Esophagus muscularis mucosa (tissue), 3 donors: ENCODE measurements at regions not wholly inside any gene's neighbourhood (a gene's known extent, or its start where the extent isn't known, plus 50 kb on each side); places are given as distances from the start of the nearest gene placed in this dataset.

Experiments used
- POLR2A ChIP-seq: fragments of 450-650 bp; IDR thresholded peaks from one replicate; pipeline ENCODE4 v1.6.1; 2017; ENCODE audit warnings: antibody characterized with exemption, moderate library complexity, mild to moderate bottlenecking, low read depth
- POLR2AphosphoS5 ChIP-seq, 2 donors: sonication (generic); formaldehyde crosslinking; IDR thresholded peaks; one replicate each; pipeline ENCODE4 v1.6.1; 2017; ENCODE audit warnings: antibody characterized with exemption in 2 of 2
- TF ChIP-seq, protein P1 (sequence below), 3 experiments: fragments of 200-600 bp in 2 of 3; fragments of 450-650 bp in 1 of 3; sonication (generic) in 2 of 3; IDR thresholded peaks; one replicate each; pipeline ENCODE4 v1.5.1; 2017 to 2019; ENCODE audit warnings: antibody characterized with exemption in 3 of 3, mild to moderate bottlenecking in 2 of 3, moderate library complexity in 1 of 3

DNA sequence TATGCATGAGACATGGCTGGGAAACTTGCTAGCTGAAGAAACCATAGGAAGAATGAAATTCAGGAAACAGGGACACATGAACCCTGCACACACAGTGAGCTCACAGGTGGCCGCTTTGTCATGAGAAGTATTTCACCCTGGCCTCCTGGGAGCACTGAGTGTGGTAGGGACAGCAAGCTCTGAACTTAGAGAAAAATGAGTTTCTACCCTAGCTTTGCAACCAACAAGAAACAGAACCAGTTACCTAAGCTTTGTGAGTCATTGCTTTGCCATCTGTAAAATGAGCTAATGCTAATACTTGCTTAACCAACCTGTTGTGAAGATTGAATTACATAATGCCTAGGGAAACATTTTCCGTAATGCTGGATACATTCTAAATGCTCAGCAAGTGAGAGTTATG lies 206.6 kb upstream of the HS3ST1 start:
- TF ChIP-seq POLR2A (no peak), POLR2AphosphoS5 (IDR thresholded peaks at IDR 0.05) (no peak)
- TF ChIP-seq, protein P1, sequence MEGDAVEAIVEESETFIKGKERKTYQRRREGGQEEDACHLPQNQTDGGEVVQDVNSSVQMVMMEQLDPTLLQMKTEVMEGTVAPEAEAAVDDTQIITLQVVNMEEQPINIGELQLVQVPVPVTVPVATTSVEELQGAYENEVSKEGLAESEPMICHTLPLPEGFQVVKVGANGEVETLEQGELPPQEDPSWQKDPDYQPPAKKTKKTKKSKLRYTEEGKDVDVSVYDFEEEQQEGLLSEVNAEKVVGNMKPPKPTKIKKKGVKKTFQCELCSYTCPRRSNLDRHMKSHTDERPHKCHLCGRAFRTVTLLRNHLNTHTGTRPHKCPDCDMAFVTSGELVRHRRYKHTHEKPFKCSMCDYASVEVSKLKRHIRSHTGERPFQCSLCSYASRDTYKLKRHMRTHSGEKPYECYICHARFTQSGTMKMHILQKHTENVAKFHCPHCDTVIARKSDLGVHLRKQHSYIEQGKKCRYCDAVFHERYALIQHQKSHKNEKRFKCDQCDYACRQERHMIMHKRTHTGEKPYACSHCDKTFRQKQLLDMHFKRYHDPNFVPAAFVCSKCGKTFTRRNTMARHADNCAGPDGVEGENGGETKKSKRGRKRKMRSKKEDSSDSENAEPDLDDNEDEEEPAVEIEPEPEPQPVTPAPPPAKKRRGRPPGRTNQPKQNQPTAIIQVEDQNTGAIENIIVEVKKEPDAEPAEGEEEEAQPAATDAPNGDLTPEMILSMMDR (IDR thresholded peaks at IDR 0.05) = no peak
